ENCODE measurements at regions not wholly inside any gene's neighbourhood (a gene's known extent, or its start where the extent isn't known, plus 50 kb on each side); places are given as distances from the start of the nearest gene placed in this dataset.

DNA sequence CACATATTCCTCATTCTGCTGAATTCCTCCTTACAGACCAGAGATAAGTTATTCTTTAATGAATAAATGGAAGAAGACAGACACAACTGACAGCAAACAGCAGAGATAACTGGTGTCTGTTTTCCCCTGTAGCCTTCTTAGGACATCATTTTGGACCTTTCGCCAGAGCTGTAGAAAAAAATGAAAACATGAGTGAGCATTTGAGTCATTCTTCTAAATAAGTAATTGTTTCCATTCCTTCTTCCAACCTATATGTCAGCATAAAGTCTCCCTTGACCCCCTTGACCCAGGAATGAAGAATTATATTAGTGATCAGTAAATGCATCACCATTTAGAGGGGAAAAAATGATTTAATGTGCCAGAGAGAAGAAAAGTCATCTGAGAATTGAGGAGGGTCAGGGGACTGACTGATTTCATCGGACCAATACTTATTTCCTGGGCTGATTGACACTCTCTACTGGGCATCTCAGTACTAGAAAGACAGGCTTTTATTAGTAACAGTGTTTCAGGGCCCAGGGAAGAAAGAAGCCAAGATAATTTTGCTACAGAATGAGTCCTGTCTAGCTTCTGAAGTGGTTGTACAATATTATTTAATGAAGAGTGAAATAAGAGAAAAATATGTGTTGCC is 597.0 kb downstream of the PSAT1 start:
- H3K4me2 ChIP-seq: no peak overlapping the region
- CTCF ChIA-PET: no interaction called here
- FAIRE-seq (no peak), DNase-seq (ENCODE audit: low read depth in 1 of 2, low spot score in 1 of 2) (no peak), ATAC-seq (no peak)
- no peaks in the 10 kb centered on the region for H3K4me1 ChIP-seq
- POLR2A ChIA-PET: no interaction called here
- no peak overlapping the region for H3K4me3 ChIP-seq
- WGBS (ENCODE audit: missing lambda C conversion rate): 90% methylated on average over 2 of the region's 2 CpGs
- H3K9me3 ChIP-seq: peaks cover 13% of the 10 kb centered on the region; the same call in 2 of the 3 replicates
- H3K27ac ChIP-seq: no peak overlapping the region
- TF ChIP-seq ZSCAN20 (CRISPR knock-in tag; IDR thresholded peaks at IDR 0.05) (no peak), RARB (CRISPR knock-in tag; IDR thresholded peaks at IDR 0.05) (no peak), TFCP2L1 (CRISPR knock-in tag; IDR thresholded peaks at IDR 0.05) (no peak), JUNB (IDR thresholded peaks at IDR 0.05) (no peak), ZC3H11A (IDR thresholded peaks at IDR 0.05) (no peak), KDM1A (IDR thresholded peaks at IDR 0.05; ENCODE audit: low read depth) (no peak)

DNA sequence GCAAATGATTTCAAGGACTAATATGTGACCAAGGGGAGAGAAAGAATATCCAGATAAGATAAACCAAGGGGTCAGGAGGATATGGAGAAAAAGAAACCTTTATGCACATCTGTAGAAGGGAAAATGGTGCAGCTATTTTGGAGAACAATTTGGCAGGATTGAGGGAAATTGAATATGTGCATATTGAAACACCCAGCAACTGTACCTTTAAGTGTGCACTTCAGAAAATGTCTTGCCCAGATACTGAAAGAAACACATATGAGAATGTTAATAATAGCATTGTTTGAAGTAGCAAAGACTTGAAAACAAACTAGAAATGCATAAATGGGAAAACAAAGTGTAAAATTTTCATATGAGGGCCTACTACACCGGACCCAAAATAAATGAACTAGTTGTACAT is 599.6 kb downstream of the PSAT1 start:
- no peak for ATAC-seq
- CTCF ChIA-PET: interaction anchor here (0.5 to 0.6 kb wide), 2 partner anchors 10 to 758 kb away, joined by 3 read pairs; no protein-coding TSS in a partner anchor
- Histone ChIP-seq H3K4me3 (no peak overlapping the region), H3K9me3 (0 out of 3 replicates have a peak, but pooled peaks cover 5% of the 10 kb centered on the region), H3K27ac (no peak overlapping the region), H3K4me1 (no peaks in the 10 kb centered on the region), H3K4me2 (no peak overlapping the region)
- TF ChIP-seq SREBF2 (IDR thresholded peaks at IDR 0.05): no peak
- no peak for TF ChIP-seq RAD21 (conservative IDR thresholded peaks at IDR 0.05 in 1 of 2, IDR thresholded peaks at IDR 0.05 in 1 of 2)
- no peak for TF ChIP-seq RCOR1 (IDR thresholded peaks at IDR 0.05; ENCODE audit: low read depth, low read length)
- TF ChIP-seq BHLHE40 (IDR thresholded peaks at IDR 0.05; ENCODE audit: low read depth, low read length): no peak
- no peak for TF ChIP-seq JUN (IDR thresholded peaks at IDR 0.05)
- no peak for TF ChIP-seq PBX3 (IDR thresholded peaks at IDR 0.05)
- TF ChIP-seq HMGXB4 (CRISPR knock-in tag; IDR thresholded peaks at IDR 0.05; ENCODE audit: borderline replicate concordance): no peak
- TF ChIP-seq POLR2AphosphoS2 (conservative IDR thresholded peaks at IDR 0.05; ENCODE audit: low read length): no peak
- no peak for TF ChIP-seq MAFK (IDR thresholded peaks at IDR 0.05; ENCODE audit: partially characterized antibody)
- TF ChIP-seq CBX2 (IDR thresholded peaks at IDR 0.05; ENCODE audit: borderline replicate concordance, low read depth): no peak
- TF ChIP-seq CEBPB (IDR thresholded peaks at IDR 0.05): no peak
- TF ChIP-seq EHF (CRISPR knock-in tag; IDR thresholded peaks at IDR 0.05): no peak
- no peak for TF ChIP-seq PHF8 (IDR thresholded peaks at IDR 0.05; ENCODE audit: borderline replicate concordance, low read depth)
- TF ChIP-seq JUNB (IDR thresholded peaks at IDR 0.05): no peak
- no peak for TF ChIP-seq HDAC2 (IDR thresholded peaks at IDR 0.05)
- TF ChIP-seq ZSCAN20 (CRISPR knock-in tag; IDR thresholded peaks at IDR 0.05): no peak
- no peak for TF ChIP-seq RNF2 (IDR thresholded peaks at IDR 0.05; ENCODE audit: borderline replicate concordance, low read depth)
- no peak for TF ChIP-seq NR3C1 (IDR thresholded peaks at IDR 0.05)
- no peak for TF ChIP-seq CHD4 (IDR thresholded peaks at IDR 0.05; ENCODE audit: borderline replicate concordance)
- TF ChIP-seq RFX5 (IDR thresholded peaks at IDR 0.05): no peak
- DNase-seq (ENCODE audit: low read depth in 1 of 2, low spot score in 1 of 2): no peak
- POLR2A ChIA-PET: no interaction called here
- 90% methylated on average over 1 of the region's 1 CpG for WGBS (ENCODE audit: missing lambda C conversion rate)
- no peak for FAIRE-seq
